ENCODE measurements at regions not wholly inside any gene's neighbourhood (a gene's known extent, or its start where the extent isn't known, plus 50 kb on each side); places are given as distances from the start of the nearest gene placed in this dataset.

- Mint-ChIP-seq H3K27me3 (peaks cover 4% of the 10 kb centered on the region), H3K4me3 (no peak overlapping the region), H3K36me3 (no peaks in the 10 kb centered on the region), H3K9me3 (peaks cover 5% of the 10 kb centered on the region), H3K27ac (no peak overlapping the region), H3K4me1 (ENCODE audit: unreplicated experiment) (peaks cover 8% of the 10 kb centered on the region)
- TF ChIP-seq, protein P1, sequence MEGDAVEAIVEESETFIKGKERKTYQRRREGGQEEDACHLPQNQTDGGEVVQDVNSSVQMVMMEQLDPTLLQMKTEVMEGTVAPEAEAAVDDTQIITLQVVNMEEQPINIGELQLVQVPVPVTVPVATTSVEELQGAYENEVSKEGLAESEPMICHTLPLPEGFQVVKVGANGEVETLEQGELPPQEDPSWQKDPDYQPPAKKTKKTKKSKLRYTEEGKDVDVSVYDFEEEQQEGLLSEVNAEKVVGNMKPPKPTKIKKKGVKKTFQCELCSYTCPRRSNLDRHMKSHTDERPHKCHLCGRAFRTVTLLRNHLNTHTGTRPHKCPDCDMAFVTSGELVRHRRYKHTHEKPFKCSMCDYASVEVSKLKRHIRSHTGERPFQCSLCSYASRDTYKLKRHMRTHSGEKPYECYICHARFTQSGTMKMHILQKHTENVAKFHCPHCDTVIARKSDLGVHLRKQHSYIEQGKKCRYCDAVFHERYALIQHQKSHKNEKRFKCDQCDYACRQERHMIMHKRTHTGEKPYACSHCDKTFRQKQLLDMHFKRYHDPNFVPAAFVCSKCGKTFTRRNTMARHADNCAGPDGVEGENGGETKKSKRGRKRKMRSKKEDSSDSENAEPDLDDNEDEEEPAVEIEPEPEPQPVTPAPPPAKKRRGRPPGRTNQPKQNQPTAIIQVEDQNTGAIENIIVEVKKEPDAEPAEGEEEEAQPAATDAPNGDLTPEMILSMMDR (conservative IDR thresholded peaks at IDR 0.05): no peak
- no peak for DNase-seq (ENCODE audit: extremely low spot score, unreplicated experiment)
Measured at GRCh38 chr14:79947440-79948054, 263.8 kb downstream of the DIO2 start.

DNA sequence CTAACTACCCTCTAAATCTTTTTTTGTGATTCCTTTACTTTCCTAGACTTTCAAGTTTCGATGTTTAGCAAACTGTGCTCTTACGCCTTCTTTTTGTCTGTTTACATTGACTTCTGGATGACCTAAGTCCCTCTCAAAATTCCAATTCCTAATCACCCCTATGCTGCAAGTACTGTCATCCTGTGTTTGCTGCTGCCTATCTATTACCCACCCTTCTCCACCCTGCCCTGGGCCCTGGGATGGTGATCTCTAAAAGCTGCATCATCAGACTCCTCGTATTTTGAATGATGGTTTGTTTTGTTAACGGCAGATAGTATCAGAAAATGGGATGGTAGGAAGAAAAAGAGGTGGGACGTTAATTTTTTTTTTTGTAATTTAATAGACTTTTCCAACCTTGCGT, 272.1 kb downstream of the DIO2 start:
- no peak overlapping the region for H3K4me3 Mint-ChIP-seq
- H3K27ac Mint-ChIP-seq: no peak overlapping the region
- TF ChIP-seq, protein P1 (conservative IDR thresholded peaks at IDR 0.05): no peak
- H3K4me1 Mint-ChIP-seq (ENCODE audit: unreplicated experiment): peaks cover 5% of the 10 kb centered on the region
- peaks cover 10% of the 10 kb centered on the region for H3K9me3 Mint-ChIP-seq
- H3K27me3 Mint-ChIP-seq: peaks cover 4% of the 10 kb centered on the region
- no peaks in the 10 kb centered on the region for H3K36me3 Mint-ChIP-seq
- no peak for DNase-seq (ENCODE audit: extremely low spot score, unreplicated experiment)

DNA sequence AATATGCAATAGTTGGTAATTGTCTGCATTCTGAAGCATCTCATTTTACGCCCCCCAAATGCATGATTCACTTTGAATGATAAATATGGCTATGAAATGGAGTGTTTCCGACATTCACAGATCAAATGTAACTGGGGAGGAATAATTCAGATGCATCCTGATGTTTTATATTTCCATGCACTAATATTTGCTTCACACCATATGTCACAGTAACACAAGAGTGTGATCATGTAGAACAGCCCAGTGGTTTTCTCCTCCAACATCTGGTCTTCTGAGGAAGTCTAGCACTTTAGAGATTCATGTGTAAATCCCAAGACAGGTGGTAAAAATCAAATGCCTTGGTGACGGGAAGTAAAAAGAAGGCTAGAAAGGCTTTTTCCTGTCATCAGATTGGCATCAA, 273.1 kb downstream of the DIO2 start:
- H3K9me3 Mint-ChIP-seq: peaks cover 5% of the 10 kb centered on the region
- no peak for DNase-seq (ENCODE audit: extremely low spot score, unreplicated experiment)
- TF ChIP-seq, protein P1 (conservative IDR thresholded peaks at IDR 0.05): no peak
- H3K27ac Mint-ChIP-seq: no peak overlapping the region
- no peaks in the 10 kb centered on the region for H3K36me3 Mint-ChIP-seq
- H3K27me3 Mint-ChIP-seq: no peaks in the 10 kb centered on the region
- H3K4me3 Mint-ChIP-seq: no peak overlapping the region
- H3K4me1 Mint-ChIP-seq (ENCODE audit: unreplicated experiment): peaks cover 5% of the 10 kb centered on the region

DNA sequence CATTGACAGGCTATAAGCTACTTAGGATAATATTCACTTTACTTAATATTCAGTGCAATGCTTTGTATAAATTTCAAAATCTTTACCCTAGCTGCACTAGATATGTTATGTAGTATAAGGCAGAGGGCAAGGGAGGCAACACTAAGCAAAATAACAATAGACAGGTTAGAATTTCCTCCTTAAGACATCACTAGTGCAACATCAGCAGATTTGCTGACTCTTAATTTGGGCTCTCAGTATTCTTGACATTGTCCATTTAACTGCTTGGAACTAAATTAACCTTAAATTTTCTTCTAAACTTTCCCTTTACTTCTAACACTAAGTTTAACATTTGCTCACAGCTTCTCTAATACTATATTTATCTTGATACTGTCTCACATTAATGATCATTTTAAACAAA, 273.9 kb downstream of the DIO2 start:
- H3K4me3 Mint-ChIP-seq: no peak overlapping the region
- H3K9me3 Mint-ChIP-seq: peaks cover 5% of the 10 kb centered on the region
- no peaks in the 10 kb centered on the region for H3K27me3 Mint-ChIP-seq
- no peak overlapping the region for H3K27ac Mint-ChIP-seq
- H3K4me1 Mint-ChIP-seq (ENCODE audit: unreplicated experiment): peaks cover 5% of the 10 kb centered on the region
- TF ChIP-seq, protein P1 (conservative IDR thresholded peaks at IDR 0.05): no peak
- no peak for DNase-seq (ENCODE audit: extremely low spot score, unreplicated experiment)
- H3K36me3 Mint-ChIP-seq: no peaks in the 10 kb centered on the region

- Mint-ChIP-seq H3K9me3 (peaks cover 25% of the 10 kb centered on the region), H3K4me3 (no peak overlapping the region), H3K27ac (no peak overlapping the region), H3K27me3 (no peaks in the 10 kb centered on the region), H3K4me1 (ENCODE audit: unreplicated experiment) (peaks cover 5% of the 10 kb centered on the region), H3K36me3 (no peaks in the 10 kb centered on the region)
- TF ChIP-seq, protein P1 (conservative IDR thresholded peaks at IDR 0.05): no peak
- no peak for DNase-seq (ENCODE audit: extremely low spot score, unreplicated experiment)
Measured at GRCh38 chr14:79924551-79924950, 286.8 kb downstream of the DIO2 start.

Data from type B pancreatic cell (in vitro differentiated cells).